ENCODE measurements at regions not wholly inside any gene's neighbourhood (a gene's known extent, or its start where the extent isn't known, plus 50 kb on each side); places are given as distances from the start of the nearest gene placed in this dataset.
"Not testable (repeated sequence)": the region's sequence is repeated elsewhere in the genome, so short reads cannot be mapped to it uniquely, and the experiment has no call there.

- Histone ChIP-seq H3K4me1 (ENCODE audit: control insufficient read depth in 1 of 2, insufficient read depth in 1 of 2, low read depth in 1 of 2, low read length in 1 of 2) (no peaks in the 10 kb centered on the region), H3K4me3 (ENCODE audit: low read depth in 1 of 2, low read length in 1 of 2) (no peak overlapping the region), H3K27me3 (no peaks in the 10 kb centered on the region), H3K27ac (no peak overlapping the region), H3K36me3 (no peaks in the 10 kb centered on the region), H3K9me3 (no peaks in the 10 kb centered on the region)
- TF ChIP-seq CTCF (IDR thresholded peaks at IDR 0.05): no peak
These were observed 370.4 kb downstream of the HGF start for GRCh38 chr7:81399471-81399870.

DNA sequence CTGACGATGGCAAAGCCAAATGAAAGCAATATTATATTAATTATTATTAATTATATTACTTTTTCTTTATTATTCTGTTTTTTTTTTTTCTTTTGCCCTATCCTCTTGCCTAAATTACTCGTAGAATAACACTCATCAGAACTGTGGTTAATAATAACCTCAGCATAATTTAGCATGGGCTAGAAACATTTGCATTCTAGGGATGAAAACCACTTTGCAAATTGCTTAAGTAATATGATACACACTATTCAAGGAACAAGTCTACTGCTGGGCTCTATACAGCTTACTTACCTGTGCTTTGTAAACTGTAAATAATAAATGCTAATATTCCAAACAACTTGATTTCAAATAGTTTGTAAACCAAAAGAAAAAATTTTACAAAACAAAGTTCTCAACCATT, 375.8 kb downstream of the HGF start:
- Histone ChIP-seq H3K4me1 (ENCODE audit: control insufficient read depth in 1 of 2, insufficient read depth in 1 of 2, low read depth in 1 of 2, low read length in 1 of 2) (no peaks in the 10 kb centered on the region), H3K27me3 (no peaks in the 10 kb centered on the region), H3K9me3 (no peaks in the 10 kb centered on the region), H3K36me3 (no peaks in the 10 kb centered on the region), H3K4me3 (ENCODE audit: low read depth in 1 of 2, low read length in 1 of 2) (no peak overlapping the region), H3K27ac (no peak overlapping the region)
- TF ChIP-seq CTCF (IDR thresholded peaks at IDR 0.05): no peak

DNA sequence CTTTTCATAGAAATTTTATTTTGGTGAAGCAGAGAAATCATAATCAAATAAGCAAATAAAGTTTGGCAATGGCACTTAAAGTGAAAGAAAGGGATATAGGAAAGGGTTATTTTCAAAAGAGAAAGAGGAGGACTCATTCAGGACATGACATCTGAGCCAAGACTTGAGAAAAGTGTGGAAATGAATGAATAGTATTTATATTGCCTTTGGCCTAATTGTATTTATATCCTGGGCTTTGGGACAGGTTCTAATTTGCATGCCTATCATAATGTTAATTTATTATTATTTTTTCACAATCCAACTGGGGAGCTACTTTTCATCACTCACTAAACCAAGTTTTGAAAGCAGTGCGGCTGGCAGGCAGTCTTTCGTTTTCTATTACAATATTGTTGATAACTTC, 376.8 kb downstream of the HGF start:
- H3K27me3 ChIP-seq: no peaks in the 10 kb centered on the region
- no peaks in the 10 kb centered on the region for H3K36me3 ChIP-seq
- no peak overlapping the region for H3K27ac ChIP-seq
- no peaks in the 10 kb centered on the region for H3K9me3 ChIP-seq
- H3K4me3 ChIP-seq (ENCODE audit: low read depth in 1 of 2, low read length in 1 of 2): no peak overlapping the region
- H3K4me1 ChIP-seq (ENCODE audit: control insufficient read depth in 1 of 2, insufficient read depth in 1 of 2, low read depth in 1 of 2, low read length in 1 of 2): no peaks in the 10 kb centered on the region
- no peak for TF ChIP-seq CTCF (IDR thresholded peaks at IDR 0.05)

DNA sequence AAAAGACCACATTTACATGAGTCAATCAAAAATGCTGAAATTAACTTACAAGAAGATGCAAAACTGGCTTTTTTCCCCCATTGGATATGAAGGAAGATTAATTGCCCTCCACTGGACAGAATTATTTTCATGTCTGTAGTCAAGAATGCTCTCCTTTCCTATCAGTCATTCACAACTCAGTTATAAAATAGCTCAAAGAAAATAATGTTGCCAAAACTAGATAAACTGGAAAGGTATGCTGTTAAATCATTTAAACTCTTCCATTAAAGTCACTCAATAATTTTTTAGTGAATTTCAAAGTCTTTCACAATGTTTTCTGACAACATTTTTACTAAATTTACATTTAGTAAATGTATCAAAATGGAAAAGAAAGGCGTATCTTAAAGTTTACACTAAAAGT, 384.5 kb downstream of the HGF start:
- Histone ChIP-seq H3K4me1 (ENCODE audit: control insufficient read depth in 1 of 2, insufficient read depth in 1 of 2, low read depth in 1 of 2, low read length in 1 of 2) (no peaks in the 10 kb centered on the region), H3K9me3 (no peaks in the 10 kb centered on the region), H3K4me3 (ENCODE audit: low read depth in 1 of 2, low read length in 1 of 2) (no peak overlapping the region), H3K27ac (no peak overlapping the region), H3K27me3 (no peaks in the 10 kb centered on the region), H3K36me3 (no peaks in the 10 kb centered on the region)
- TF ChIP-seq CTCF (IDR thresholded peaks at IDR 0.05): no peak

GRCh38 chr7:81383846-81384245, 386.0 kb downstream of the HGF start:
- no peak overlapping the region for H3K27ac ChIP-seq
- H3K4me3 ChIP-seq (ENCODE audit: low read depth in 1 of 2, low read length in 1 of 2): no peak overlapping the region
- H3K9me3 ChIP-seq: no peaks in the 10 kb centered on the region
- H3K27me3 ChIP-seq: no peaks in the 10 kb centered on the region
- TF ChIP-seq CTCF (IDR thresholded peaks at IDR 0.05): no peak
- no peaks in the 10 kb centered on the region for H3K36me3 ChIP-seq
- no peaks in the 10 kb centered on the region for H3K4me1 ChIP-seq (ENCODE audit: control insufficient read depth in 1 of 2, insufficient read depth in 1 of 2, low read depth in 1 of 2, low read length in 1 of 2)

DNA sequence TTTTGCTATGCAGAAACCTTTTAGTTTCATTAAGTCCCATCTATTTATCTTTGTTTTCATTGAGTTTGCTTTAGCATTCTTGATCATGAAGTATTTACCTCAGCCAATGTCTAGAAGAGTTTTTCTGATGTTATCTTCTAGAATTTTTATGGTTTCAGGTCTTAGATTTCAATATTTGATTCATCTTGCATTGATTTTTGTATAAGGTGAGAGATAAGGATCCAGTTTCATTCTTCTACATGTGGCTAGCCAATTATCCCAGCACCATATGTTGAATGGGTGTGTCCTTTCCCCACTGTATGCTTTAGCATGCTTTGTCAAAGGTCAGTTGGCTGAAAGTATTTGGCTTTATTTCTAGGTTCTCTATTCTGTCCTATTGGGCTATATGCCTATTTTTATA, 395.2 kb downstream of the HGF start:
- not testable (repeated sequence) for H3K27ac ChIP-seq; H3K27me3 ChIP-seq; H3K4me1 ChIP-seq (ENCODE audit: control insufficient read depth in 1 of 2, insufficient read depth in 1 of 2, low read depth in 1 of 2, low read length in 1 of 2); H3K36me3 ChIP-seq; H3K4me3 ChIP-seq (ENCODE audit: low read depth in 1 of 2, low read length in 1 of 2); H3K9me3 ChIP-seq

All from neutrophil (primary cell).